HFF-Myc (cell line): ENCODE measurements at regions not wholly inside any gene's neighbourhood (a gene's known extent, or its start where the extent isn't known, plus 50 kb on each side); places are given as distances from the start of the nearest gene placed in this dataset.

Source experiments
- DNase-seq: peaks from one replicate; pipeline ENCODE4 v3.0.0-alpha.2; 2011; ENCODE audit warnings: low read depth; ENCODE audit errors: extremely low read depth
- H3K4me3 ChIP-seq: replicated peaks from 2 replicates; pipeline ENCODE4 v1.5.1; 2011; ENCODE audit warnings: low read depth, mild to moderate bottlenecking, control low read depth, low read length
- TF ChIP-seq, protein P1 (sequence below): IDR thresholded peaks from 2 replicates; pipeline ENCODE4 v1.5.1; 2012; ENCODE audit warnings: mild to moderate bottlenecking, low read depth, low read length, control low read depth; ENCODE audit errors: missing control alignments

DNA sequence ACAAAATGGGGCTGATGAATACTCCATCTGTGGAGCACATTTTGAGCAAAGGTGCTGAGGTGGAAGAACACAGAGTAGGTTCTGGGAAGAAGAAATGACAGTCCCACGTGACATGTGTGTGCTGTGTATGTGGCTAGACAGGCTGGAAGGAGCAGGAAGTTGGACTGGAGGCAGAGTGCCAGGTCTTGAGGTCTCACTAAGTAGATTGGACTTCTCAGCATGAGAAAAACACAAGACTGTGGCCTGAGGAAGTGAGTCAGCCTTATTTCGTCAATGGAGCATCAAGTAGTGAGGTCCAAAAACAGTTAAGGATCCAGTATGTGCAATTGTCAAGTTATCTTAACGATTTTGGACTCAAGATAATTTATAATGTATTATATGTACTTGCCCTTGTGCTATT lies 736.5 kb downstream of the KCNJ2 start:
- H3K4me3 ChIP-seq = no peak overlapping the region
- DNase-seq = peak; percentile 15
- TF ChIP-seq, protein P1, sequence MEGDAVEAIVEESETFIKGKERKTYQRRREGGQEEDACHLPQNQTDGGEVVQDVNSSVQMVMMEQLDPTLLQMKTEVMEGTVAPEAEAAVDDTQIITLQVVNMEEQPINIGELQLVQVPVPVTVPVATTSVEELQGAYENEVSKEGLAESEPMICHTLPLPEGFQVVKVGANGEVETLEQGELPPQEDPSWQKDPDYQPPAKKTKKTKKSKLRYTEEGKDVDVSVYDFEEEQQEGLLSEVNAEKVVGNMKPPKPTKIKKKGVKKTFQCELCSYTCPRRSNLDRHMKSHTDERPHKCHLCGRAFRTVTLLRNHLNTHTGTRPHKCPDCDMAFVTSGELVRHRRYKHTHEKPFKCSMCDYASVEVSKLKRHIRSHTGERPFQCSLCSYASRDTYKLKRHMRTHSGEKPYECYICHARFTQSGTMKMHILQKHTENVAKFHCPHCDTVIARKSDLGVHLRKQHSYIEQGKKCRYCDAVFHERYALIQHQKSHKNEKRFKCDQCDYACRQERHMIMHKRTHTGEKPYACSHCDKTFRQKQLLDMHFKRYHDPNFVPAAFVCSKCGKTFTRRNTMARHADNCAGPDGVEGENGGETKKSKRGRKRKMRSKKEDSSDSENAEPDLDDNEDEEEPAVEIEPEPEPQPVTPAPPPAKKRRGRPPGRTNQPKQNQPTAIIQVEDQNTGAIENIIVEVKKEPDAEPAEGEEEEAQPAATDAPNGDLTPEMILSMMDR = no peak

DNA sequence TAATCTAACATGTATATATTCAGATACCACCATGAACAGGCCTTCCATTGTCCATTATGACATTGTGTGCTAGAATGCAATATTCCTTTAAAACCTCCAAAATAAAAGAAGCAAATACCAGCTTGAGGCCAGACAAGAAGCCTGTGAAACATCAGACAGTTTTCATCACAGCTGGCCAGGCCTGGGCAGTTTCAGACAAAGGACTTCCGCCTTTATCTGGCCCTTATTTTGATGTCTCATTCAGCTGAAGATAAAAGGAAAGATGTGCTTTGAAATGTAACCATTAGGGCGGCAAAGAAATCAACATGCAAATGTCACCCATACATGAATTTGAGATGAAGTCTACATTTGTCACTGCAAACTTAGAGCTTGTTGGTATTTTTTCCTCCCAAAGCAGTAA lies 737.5 kb downstream of the KCNJ2 start:
- TF ChIP-seq, protein P1 = no peak
- DNase-seq = no peak
- no peak overlapping the region for H3K4me3 ChIP-seq

DNA sequence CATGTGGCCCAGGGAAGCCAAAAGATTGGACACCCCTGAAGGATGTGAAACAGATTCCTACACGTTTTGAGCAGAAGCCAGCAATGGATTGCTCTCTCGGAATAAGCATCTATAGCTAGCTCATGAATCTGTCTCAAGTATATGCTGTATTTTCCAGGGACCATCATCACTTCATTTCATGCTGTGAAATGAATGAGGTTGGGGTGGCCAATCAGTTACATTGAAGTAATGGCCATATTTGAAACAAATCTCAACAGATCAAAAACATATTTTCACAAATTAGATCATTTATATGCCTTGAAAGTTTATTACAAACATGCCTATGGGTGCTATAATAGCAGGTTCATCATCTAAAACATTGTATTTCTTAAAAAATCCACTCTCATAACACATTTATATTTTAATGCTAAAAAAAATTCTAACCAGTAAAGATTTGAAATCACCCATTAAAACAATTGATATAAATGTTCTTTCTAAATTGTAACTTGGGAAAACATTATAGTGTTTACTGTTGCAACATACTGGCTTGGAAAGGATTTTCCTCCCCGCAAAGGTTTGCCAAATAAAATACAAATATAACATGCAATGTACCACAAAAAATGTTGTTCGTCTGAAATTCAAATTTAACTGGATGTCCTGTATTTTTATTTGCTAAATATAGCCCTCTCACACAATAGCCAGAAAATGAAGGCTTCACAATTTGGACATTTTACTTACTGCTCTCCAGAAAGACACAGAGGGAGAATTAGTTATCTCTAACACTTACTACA lies 743.6 kb downstream of the KCNJ2 start:
- TF ChIP-seq, protein P1 = no peak
- H3K4me3 ChIP-seq = no peak overlapping the region

DNA sequence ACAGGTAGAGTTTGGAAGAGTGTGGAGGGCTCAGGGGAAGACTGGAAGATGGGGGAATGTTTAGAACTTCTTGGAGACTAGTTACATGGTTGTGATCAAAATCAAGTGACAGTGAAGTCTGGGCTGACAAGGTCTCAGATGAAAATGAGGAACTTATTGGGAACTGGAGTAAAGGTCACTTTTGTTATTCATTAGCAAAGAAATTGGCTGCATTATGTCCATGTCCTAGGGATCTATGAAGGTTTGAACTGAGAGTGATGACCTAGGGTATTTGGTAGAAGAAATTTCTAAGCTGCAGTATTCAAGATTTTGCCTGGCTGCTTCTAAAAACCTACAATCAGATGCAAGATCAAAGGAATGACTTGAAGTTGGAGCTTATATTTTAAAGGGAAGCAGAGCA lies 747.1 kb downstream of the KCNJ2 start:
- no peak for DNase-seq
- no peak overlapping the region for H3K4me3 ChIP-seq
- TF ChIP-seq, protein P1 = no peak

More for the DNA sequence above, 743.6 kb downstream of the KCNJ2 start:
- no peak for DNase-seq

DNA sequence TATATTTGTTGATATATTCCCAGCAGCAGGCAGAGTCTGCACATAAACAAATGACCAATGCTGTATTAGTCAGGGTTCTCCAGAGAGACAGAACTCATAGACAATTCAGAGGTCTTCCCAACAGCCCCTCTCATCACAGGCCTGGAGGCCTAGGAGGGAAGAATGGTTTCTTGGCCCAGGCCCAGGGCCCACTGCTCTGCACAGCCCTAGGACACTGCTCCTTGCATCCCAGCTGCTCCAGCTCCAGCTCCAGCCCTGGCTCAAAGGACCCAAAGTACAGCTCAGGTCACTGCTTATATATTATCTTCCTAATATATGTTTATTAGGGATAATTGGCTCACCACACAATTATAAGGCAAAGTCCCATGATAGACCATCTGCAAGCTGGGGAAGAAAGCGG lies 749.9 kb downstream of the KCNJ2 start:
- no peak overlapping the region for H3K4me3 ChIP-seq
- no peak for DNase-seq
- TF ChIP-seq, protein P1 = no peak

DNA sequence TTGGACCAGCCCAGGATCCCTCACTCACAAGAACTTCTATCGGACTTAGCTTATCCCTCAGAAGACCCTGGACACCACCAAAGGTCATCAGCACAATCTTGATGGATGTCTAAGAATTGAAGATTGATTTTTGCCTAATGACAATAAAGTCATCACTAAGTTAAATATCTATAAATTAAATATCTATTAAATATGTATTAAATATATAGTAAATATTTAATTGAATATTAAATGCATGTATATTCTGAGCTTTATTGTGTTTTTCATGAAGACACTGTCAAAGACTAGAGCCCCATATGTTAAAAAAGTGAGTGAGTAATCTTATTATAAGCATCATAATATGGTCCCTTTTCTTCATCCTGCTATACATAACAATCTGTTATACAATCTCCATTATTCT lies 751.1 kb downstream of the KCNJ2 start:
- no peak overlapping the region for H3K4me3 ChIP-seq
- DNase-seq = no peak
- TF ChIP-seq, protein P1 = no peak

DNA sequence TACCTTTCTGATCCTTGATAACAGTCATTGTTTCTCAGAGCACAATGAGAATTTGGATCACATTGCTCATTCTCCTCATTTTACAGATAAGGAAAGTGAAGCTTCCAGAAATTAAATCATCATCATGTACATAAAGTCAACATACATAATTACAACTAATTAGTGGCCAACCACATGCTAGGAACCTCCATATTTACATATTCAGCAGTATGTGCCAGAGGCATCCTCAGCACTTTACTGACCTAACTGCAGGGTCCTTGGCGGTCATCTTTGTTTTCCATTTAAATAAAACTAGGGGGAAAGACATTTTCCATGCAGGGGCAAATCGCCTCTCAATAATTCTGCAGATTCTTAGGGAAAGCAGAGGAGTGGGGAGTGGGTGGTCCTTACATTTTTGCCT lies 752.9 kb downstream of the KCNJ2 start:
- TF ChIP-seq, protein P1 = no peak
- no peak for DNase-seq
- H3K4me3 ChIP-seq = no peak overlapping the region
